GM12892 (cell line): ENCODE measurements at regions not wholly inside any gene's neighbourhood (a gene's known extent, or its start where the extent isn't known, plus 50 kb on each side); places are given as distances from the start of the nearest gene placed in this dataset.

Source experiments
- DNase-seq: peaks from one replicate; pipeline ENCODE4 v3.0.0; 2011; ENCODE audit not compliant: insufficient read length
- FAIRE-seq: peaks from 2 replicates; lab custom pipeline; 2011; peaks lifted over from hg19 to GRCh38; lab: Jason Lieb, UNC
- POLR2A ChIP-seq: IDR thresholded peaks from 2 replicates; pipeline ENCODE4 v1.6.1; 2011; ENCODE audit warnings: low read depth, low read length, control low read depth
- POLR2AphosphoS5 ChIP-seq: IDR thresholded peaks from 2 replicates; pipeline ENCODE4 v1.6.1; 2011; ENCODE audit warnings: low read depth, low read length, control low read depth
- TAF1 ChIP-seq: IDR thresholded peaks from 2 replicates; pipeline ENCODE4 v1.6.1; 2011; ENCODE audit warnings: low read depth, mild to moderate bottlenecking, control low read depth, low read length, borderline replicate concordance

DNA sequence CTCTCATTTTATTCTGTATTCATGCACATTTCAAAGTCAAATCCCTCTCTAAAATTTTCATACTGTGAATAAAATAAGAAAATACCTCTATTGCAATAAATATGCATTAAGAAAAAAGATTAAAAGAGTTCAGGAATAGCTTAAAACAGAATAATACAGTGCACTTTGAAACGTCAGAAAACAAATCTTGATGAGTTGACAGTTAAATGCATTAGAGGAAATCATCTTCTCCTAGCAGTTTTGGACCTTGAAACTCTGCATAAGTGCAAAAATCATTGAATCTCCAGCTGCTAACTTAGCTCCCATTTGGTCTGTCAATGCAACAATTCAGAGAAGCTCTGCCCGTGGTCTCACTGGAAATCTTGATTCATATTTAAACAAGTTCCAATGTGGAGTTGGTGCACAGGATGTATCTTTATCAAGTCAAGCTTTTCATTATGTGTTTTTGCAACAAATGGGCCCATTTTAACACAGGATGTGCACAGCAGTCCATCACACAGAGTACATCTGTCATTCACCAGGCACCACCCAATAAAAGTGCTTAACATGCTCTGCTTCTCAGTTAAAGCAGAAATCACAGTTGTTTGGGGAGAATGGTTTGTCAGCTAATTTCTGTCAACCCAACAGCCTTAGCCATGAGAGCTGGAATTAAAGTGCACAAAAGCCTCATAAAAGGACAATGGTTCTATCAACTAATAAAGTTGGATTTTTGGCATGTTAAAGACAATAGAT lies 98.8 kb upstream of the ARRDC4 start:
- no peak for FAIRE-seq
- no peak for DNase-seq
- TF ChIP-seq POLR2AphosphoS5 (no peak), POLR2A (no peak), TAF1 (no peak)

DNA sequence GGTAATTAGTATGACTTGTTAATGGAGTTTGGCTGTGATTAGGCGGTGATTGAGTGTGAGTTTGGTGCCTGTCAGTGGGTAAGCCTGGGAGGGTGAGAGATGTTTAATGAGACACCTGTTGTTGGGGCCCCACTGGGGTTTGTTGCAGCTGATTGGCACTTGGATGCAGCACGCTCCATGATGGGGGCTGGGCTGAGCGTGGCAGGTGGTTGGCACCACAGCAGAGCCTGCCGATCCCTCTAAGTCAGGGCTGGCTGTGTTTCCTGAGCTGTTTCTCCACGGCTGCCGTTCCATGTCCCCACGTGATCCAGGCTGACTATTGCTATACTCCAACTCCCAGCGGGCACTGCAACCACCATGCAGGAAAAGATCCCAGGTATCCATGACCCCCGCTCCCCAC lies 93.5 kb upstream of the ARRDC4 start:
- DNase-seq (no peak), FAIRE-seq (no peak)
- TF ChIP-seq TAF1 (no peak), POLR2A (no peak), POLR2AphosphoS5 (no peak)

DNA sequence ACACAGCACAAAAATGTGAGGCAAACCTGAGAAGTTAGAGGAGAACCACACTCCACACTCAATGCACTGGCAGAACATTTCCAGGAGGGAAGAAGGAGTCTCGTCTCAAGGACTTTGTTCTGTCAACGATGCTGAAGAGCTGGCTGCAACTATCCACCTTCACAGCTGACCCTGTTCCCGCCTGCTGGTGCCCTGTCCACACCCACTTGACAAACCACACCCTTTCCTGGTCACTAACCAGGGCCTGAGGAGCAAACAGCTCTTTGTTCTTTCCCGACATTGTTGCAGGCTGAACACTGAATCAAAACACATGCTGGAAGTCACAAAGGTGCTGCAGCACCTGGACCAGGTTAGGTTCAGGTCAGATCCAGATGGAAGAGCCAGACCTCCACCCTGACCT lies 92.6 kb upstream of the ARRDC4 start:
- FAIRE-seq: no peak

DNA sequence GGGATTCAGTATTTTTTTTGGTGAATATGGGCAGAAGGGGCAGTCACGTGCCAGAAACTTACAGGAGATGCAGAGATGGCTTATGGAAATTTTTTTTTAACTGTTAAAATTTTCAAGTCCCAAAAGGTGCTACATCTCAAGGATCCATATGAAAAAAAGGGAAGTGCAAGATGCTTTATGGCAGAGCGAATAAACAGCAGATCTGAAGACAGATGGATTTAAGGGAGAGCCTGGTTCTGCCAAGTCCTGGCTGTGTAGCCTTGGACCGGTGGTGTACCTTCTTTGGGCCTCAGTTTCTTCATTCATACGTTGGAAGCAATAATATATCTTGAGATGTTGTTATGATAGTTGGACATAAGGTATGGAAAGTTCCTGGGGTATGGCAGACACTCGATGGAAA lies 91.5 kb upstream of the ARRDC4 start:
- FAIRE-seq (no peak), DNase-seq (no peak)
- TF ChIP-seq TAF1: no peak
- TF ChIP-seq POLR2AphosphoS5: no peak
- TF ChIP-seq POLR2A: no peak

More for the DNA sequence above, 92.6 kb upstream of the ARRDC4 start:
- no peak for TF ChIP-seq TAF1
- no peak for TF ChIP-seq POLR2A
- no peak for TF ChIP-seq POLR2AphosphoS5
- DNase-seq: no peak

DNA sequence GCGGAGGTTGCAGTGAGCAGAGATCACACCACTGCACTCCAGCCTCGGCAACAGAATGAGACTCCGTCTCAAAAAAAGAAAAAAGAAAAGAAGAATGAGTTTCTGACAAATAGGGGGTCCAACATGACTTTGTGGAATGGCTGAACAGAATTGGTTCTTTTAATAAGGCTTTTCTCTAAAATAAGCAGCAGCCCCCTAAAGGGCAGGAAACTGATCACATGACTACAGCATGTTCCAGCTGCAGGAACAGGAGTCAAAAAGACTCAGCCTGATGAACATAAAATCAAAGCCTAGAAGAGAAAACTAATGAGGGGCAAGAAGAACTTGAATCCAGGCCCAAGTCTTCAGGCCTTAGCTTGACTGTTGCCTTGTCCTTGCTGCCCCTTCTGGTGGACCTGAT lies 89.7 kb upstream of the ARRDC4 start:
- no peak for DNase-seq
- no peak for FAIRE-seq
- TF ChIP-seq POLR2AphosphoS5: no peak
- no peak for TF ChIP-seq TAF1
- TF ChIP-seq POLR2A: no peak

DNA sequence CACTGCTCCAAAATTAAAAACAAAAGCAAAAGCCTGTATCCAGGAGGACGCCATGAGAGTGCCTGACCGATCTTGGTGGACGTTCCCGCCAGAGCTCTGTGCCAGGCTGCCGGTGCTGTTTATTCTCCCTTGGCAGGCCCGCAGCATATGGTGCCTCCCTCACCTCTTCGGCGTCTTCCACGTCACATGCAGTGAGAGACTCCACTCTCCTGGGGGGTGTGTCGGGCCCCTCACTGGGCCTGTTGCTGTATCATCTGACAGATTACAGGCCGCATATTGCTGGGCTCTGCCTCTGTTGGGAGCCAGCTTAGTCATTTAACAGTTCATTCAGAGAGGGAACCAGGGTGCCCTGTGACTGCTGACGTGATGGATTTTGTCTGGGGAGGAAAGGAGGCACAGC lies 86.4 kb upstream of the ARRDC4 start:
- DNase-seq (no peak), FAIRE-seq (no peak)
- TF ChIP-seq TAF1: no peak
- no peak for TF ChIP-seq POLR2A
- TF ChIP-seq POLR2AphosphoS5: no peak

DNA sequence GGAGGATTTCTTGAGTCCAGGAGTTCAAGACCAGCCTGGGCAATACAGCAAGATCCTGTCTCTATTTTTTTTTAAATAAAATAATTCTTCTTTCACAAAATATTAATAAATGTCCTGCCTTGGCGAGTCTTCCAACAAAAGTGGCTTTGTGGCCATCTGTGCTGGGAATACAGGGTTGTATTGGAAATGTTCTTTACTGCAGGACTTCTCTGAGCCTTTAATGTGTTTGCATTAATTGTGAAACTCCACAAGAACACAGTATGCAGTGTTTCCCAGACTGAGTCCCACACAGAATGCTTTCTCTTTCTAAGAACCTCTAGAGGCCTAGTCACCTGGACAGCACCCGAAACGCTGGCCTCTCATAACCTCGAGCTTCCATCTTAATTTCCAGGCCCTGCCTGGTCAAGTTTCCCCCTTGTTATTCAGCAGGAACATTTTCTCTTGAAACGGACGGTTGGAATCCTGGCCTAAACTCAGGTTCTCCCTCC lies 85.4 kb upstream of the ARRDC4 start:
- TF ChIP-seq POLR2A (no peak), TAF1 (no peak), POLR2AphosphoS5 (no peak)
- no peak for DNase-seq
- no peak for FAIRE-seq

DNA sequence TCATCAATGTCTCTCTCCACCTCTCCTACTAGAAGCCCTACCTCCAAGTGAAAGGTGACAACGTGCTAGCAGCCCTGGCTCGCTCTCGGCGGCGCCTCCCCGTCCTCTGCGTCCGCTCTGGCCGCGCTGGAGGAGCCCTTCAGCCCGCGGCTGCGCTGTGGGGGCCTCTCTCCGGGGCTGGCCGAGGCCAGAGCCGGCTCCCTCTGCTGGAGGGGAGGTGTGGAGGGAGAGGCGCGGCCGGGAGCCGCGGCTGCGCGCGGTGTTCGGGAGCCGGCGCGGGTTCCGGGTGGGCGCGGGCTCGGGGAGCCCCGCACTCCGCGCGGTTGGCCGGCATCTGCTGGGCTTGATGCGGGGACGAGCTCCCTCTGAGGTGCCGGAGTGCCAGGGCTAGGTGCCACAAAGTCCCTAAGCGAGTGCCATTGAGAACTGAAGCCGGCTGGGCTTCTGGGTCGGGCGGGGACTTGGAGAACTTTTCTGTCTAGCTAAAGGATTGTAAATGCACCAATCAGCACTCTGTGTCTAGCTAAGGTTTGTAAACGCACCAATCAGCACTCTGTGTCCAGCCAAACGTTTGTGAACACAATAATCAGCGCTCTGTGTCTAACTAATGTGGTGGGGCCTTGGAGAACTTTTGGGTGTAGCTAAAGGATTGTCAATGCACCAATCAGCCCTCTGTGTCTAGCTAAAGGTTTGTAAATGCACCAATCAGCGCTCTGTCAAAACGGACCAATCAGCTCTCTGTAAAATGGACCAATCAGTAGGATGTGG lies 84.8 kb upstream of the ARRDC4 start:
- no peak for DNase-seq
- TF ChIP-seq POLR2AphosphoS5: no peak
- TF ChIP-seq TAF1: no peak
- TF ChIP-seq POLR2A: no peak
- FAIRE-seq: no peak

DNA sequence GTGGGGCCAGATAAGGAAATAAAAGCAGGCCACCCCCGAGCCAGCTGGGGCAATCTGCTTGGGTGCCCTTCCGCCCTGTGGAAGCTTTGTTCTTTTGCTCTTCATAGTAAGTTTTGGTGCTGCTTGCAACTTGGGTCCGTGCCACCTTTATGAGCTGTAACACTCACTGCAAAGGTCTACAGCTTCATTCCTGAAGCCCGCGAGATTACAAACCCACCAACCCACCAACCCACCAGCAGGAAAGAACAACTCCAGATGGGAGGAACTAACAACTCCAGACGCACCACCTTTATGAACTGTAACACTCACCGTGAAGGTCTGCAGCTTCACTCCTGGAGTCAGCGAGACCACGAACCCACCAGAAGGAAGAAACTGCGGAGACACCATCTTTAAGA lies 84.2 kb upstream of the ARRDC4 start:
- DNase-seq (no peak), FAIRE-seq (no peak)
- TF ChIP-seq POLR2AphosphoS5: no peak
- TF ChIP-seq POLR2A: no peak
- no peak for TF ChIP-seq TAF1

DNA sequence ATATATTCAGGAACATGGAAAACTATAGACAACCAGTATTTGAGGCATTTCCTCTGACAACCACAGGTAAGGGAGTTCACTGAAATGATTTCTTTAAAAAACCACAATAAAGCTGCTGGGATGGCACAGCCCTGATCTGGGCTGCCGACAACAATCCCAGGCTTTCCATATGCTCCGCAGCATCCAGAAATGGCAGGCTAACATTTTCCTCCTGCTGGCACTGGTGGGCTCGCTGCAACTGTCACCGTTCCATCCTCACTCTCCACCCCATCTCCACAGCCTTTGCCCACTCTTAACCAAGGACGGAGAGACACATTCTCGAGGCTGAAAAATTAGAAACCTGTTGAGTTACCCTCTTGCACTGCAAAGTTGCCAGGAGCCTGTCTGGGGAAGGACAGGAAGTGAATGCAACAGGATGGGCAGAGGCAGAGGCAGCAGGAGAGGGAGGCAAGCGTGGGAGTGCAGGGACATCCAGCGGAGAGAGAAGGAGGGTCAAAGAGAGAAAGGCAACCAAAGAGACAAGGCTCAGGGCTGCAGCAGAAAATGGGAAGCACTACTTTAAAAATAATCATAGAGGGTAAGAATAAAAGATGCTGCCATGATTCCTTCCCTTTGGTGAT lies 79.0 kb upstream of the ARRDC4 start:
- DNase-seq (no peak), FAIRE-seq (no peak)
- TF ChIP-seq POLR2AphosphoS5 (no peak), POLR2A (no peak), TAF1 (no peak)

DNA sequence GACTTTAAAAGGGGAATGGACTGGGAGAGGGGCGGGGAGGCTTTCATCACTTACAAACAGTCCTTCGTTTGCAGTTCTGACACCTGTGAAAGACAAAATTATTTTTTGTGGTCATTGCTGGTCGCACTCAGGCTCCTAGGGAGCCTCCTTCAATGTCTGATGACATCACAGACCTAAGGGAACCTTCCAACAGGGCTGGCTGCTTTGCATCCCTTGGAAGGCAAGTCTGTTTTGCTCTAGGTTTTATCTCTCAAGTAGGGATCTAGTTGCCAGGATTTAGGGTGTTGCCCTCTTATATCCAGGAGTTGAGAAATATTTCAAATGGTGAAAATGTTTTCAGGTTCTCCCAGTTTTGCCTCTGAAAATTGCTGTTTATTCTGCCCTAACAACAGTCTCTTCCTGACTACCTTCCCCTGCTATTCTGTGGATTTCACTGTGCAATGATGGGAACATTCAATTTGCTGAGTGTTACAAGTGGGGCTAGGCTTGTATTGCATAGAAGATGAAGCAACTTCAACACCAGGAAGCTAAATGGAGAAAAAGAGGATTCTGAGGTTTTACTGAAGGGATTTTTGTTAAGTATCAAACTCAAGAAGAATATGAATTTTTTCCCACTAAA lies 75.9 kb upstream of the ARRDC4 start:
- TF ChIP-seq TAF1 (no peak), POLR2A (no peak)
- DNase-seq: no peak
- no peak for FAIRE-seq

DNA sequence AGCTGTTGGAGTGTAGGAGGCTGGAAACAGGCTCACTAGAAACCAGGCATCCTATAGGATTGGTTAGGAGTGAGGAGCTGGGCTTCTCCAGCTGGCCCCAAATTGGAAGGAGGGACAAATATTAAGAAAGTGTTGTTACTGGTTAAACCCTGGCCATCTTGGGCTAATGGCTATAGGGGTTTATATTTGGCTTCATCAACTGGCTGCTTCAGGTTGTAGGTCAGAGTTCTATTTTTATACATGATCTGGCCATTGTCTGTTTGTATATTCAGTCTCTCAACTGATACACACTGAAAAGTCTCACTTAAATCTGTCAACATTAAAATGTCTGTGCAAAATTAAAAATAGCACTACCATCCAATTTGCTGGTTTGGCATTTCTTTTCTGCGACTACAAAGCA lies 70.2 kb upstream of the ARRDC4 start:
- TF ChIP-seq POLR2AphosphoS5 (no peak), TAF1 (no peak), POLR2A (no peak)
- DNase-seq: no peak
- no peak for FAIRE-seq
